ENCODE measurements at regions not wholly inside any gene's neighbourhood (a gene's known extent, or its start where the extent isn't known, plus 50 kb on each side); places are given as distances from the start of the nearest gene placed in this dataset.

DNA sequence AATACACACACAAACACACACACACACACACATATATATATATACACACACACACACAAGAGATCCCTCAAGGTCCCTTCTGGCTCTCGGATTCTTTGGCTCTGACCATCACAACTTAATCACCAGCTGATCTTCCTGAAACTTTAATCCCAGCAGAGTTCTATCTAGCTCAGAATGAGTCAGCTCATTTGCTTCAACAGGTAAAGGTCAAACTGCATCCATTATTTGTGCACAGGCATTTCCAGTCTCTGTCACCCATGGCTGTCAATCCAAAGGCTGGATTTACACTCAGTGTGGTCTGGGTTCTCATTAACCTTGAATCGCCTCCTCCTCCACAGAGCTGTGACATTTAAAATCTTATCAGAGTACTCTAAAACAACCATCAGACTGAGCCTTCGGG lies 113.3 kb upstream of the TMPO start:
- TF ChIP-seq, protein P1, sequence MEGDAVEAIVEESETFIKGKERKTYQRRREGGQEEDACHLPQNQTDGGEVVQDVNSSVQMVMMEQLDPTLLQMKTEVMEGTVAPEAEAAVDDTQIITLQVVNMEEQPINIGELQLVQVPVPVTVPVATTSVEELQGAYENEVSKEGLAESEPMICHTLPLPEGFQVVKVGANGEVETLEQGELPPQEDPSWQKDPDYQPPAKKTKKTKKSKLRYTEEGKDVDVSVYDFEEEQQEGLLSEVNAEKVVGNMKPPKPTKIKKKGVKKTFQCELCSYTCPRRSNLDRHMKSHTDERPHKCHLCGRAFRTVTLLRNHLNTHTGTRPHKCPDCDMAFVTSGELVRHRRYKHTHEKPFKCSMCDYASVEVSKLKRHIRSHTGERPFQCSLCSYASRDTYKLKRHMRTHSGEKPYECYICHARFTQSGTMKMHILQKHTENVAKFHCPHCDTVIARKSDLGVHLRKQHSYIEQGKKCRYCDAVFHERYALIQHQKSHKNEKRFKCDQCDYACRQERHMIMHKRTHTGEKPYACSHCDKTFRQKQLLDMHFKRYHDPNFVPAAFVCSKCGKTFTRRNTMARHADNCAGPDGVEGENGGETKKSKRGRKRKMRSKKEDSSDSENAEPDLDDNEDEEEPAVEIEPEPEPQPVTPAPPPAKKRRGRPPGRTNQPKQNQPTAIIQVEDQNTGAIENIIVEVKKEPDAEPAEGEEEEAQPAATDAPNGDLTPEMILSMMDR (IDR thresholded peaks at IDR 0.05 in 8 of 11, conservative IDR thresholded peaks at IDR 0.05 in 3 of 11) = no peak
- TF ChIP-seq POLR2A (IDR thresholded peaks at IDR 0.05) = no peak

Data from spleen (tissue), 7 donors.